ENCODE measurements at regions not wholly inside any gene's neighbourhood (a gene's known extent, or its start where the extent isn't known, plus 50 kb on each side); places are given as distances from the start of the nearest gene placed in this dataset.
A peak's percentile ranks its signal among the peaks of the same experiment; 100 is the strongest.
"Not testable (repeated sequence)": the region's sequence is repeated elsewhere in the genome, so short reads cannot be mapped to it uniquely, and the experiment has no call there.

GRCh38 chrX:89539150-89539549 is 382.6 kb upstream of the TGIF2LX start:
- DNase-seq (ENCODE audit: low read depth); H3K4me3 ChIP-seq (ENCODE audit: control insufficient read depth, low read depth, low read length): not testable (repeated sequence)

DNA sequence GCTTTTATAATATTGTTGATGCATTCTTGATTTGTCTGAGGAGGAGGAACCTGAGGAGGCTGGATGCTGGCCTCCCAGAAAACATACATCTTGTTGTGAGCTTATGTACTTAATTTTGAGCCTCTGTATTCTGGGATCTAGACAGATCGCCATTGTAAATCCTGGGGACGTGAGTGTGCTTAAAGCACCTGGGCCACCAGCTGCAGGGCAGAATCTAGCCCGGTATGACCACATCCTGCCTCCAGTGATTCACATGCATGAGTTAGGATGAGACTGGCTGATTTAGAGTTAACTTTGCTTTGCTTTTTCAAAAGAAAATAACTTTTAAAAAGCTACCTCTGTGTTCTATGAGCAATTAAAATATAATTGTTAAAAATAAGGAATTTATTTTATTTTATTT is 364.6 kb upstream of the TGIF2LX start:
- not testable (repeated sequence) for H3K4me3 ChIP-seq (ENCODE audit: control insufficient read depth, low read depth, low read length); DNase-seq (ENCODE audit: low read depth)

DNA sequence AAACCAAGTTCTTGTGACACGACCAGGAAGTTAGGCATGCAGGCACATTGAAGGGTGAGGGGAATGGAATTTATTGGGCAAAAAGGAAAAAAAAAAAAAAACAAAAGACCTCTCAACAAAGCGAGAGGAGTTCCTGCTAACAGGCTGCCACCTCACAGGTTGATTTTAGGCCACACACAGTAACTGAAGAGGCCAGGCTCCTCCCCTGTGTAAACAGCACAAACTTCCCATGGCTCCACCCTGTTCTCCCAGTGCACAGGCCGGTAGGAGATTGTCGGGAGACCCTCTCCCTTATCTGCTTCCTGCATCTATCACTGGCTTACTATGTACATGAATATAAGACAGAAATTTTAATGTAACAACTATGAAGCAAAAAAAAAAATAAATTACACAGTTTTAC is 359.6 kb upstream of the TGIF2LX start:
- H3K4me3 ChIP-seq (ENCODE audit: control insufficient read depth, low read depth, low read length); DNase-seq (ENCODE audit: low read depth): not testable (repeated sequence)

GRCh38 chrX:89563107-89563506 is 358.6 kb upstream of the TGIF2LX start:
- not testable (repeated sequence) for H3K4me3 ChIP-seq (ENCODE audit: control insufficient read depth, low read depth, low read length); DNase-seq (ENCODE audit: low read depth)

- not testable (repeated sequence) for H3K4me3 ChIP-seq (ENCODE audit: control insufficient read depth, low read depth, low read length); DNase-seq (ENCODE audit: low read depth)
Measured at GRCh38 chrX:89567787-89568186, 353.9 kb upstream of the TGIF2LX start.

DNA sequence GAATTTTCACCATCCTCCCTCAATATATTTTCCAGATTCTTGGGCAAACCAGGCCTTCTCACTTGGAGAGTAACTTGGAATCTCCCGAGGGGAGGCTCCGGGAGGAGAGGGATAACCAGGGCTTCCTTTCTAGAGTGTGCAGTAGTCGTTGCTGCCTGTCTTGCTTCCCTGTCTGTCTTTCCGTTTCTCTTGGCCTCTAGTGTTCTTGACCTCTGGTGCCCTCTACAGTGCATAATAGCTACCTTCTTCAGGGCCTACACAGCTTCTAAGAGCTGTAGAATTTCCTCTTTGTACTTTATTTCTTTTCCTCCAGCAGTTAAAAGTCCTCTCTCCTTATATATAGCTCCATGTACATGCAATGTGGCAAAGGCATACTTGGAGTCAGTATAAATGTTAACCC is 339.8 kb upstream of the TGIF2LX start:
- H3K4me3 ChIP-seq (ENCODE audit: control insufficient read depth, low read depth, low read length); DNase-seq (ENCODE audit: low read depth): not testable (repeated sequence)

DNA sequence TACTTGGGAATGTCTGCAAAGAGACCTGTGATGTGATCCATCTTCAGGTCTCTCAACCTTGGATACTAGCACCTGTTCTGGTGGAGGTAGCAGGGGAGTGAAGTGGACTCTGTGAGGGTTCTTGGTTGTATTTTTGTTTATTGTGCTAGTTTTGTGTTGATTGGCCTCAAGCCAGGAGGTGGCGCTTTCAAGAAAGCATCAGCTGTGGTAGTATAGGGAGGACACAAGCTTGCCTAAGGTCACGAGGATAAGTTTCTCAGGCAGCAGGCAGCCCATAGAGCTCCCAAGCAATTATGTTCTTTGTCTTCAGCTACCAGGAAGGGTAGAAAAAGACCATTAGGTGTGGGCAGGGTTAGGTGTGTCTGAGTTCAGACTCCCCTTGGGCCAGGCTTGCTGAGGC is 289.9 kb upstream of the TGIF2LX start:
- not testable (repeated sequence) for DNase-seq (ENCODE audit: low read depth); H3K4me3 ChIP-seq (ENCODE audit: control insufficient read depth, low read depth, low read length)

- DNase-seq (ENCODE audit: low read depth); H3K4me3 ChIP-seq (ENCODE audit: control insufficient read depth, low read depth, low read length): not testable (repeated sequence)
Measured at GRCh38 chrX:89635887-89636286, 285.8 kb upstream of the TGIF2LX start.

- DNase-seq (ENCODE audit: low read depth); H3K4me3 ChIP-seq (ENCODE audit: control insufficient read depth, low read depth, low read length): not testable (repeated sequence)
Measured at GRCh38 chrX:89658662-89659061, 263.0 kb upstream of the TGIF2LX start.

DNA sequence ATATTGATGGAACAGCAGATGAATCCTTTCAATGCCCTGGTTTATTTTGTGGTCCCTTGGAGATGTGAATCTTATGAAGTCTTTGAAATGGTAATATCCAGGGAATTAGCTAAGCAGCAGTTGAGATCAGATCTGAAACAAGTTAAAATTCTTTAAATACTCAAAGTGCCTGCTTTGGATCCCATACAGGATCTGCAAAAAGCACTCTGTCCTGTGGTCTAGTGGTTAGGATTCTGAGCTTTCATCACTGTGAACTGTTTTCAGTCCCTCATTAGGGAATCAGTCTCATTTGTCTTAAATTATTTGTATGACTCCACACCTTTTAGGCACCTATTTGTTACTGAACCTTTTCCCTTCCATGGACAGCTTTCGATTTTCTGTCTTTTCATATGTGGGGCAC is 215.2 kb upstream of the TGIF2LX start:
- not testable (repeated sequence) for H3K4me3 ChIP-seq (ENCODE audit: control insufficient read depth, low read depth, low read length); DNase-seq (ENCODE audit: low read depth)

- DNase-seq (ENCODE audit: low read depth); H3K4me3 ChIP-seq (ENCODE audit: control insufficient read depth, low read depth, low read length): not testable (repeated sequence)
Measured at GRCh38 chrX:89707363-89707927, 214.3 kb upstream of the TGIF2LX start.

- not testable (repeated sequence) for H3K4me3 ChIP-seq (ENCODE audit: control insufficient read depth, low read depth, low read length); DNase-seq (ENCODE audit: low read depth)
Measured at GRCh38 chrX:89734367-89734766, 187.3 kb upstream of the TGIF2LX start.

GRCh38 chrX:89756466-89756865 is 165.2 kb upstream of the TGIF2LX start:
- not testable (repeated sequence) for H3K4me3 ChIP-seq (ENCODE audit: control insufficient read depth, low read depth, low read length); DNase-seq (ENCODE audit: low read depth)

- peak; percentile 38 for TF ChIP-seq CTCF (IDR thresholded peaks at IDR 0.05; ENCODE audit: control insufficient read depth, insufficient read depth, low read depth, low read length, missing control alignments)
- H3K4me3 ChIP-seq (ENCODE audit: control insufficient read depth, low read depth, low read length); DNase-seq (ENCODE audit: low read depth): not testable (repeated sequence)
Measured at GRCh38 chrX:89757767-89758166, 163.9 kb upstream of the TGIF2LX start.

GRCh38 chrX:89759076-89759685 is 162.5 kb upstream of the TGIF2LX start:
- H3K4me3 ChIP-seq (ENCODE audit: control insufficient read depth, low read depth, low read length); DNase-seq (ENCODE audit: low read depth): not testable (repeated sequence)

GRCh38 chrX:89771639-89772038 is 150.1 kb upstream of the TGIF2LX start:
- H3K4me3 ChIP-seq (ENCODE audit: control insufficient read depth, low read depth, low read length): not testable (repeated sequence)

DNA sequence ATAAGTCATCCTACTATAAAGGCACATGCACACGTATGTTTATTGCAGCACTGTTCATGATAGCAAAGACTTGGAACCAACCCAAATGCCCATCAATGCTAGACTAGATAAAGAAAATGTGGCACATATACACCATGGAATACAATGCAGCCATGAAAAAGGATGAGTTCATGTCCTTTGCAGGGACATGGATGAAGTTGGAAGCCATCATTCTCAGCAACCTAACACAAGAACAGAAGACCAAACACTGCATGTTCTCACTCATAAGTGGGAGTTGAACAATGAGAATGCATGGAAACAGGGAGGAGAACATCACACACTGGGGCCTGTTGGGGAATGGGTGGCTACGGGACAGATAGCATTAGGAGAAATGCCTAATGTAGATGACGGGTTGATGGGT is 110.3 kb upstream of the TGIF2LX start:
- not testable (repeated sequence) for DNase-seq (ENCODE audit: low read depth); H3K4me3 ChIP-seq (ENCODE audit: control insufficient read depth, low read depth, low read length)

More at GRCh38 chrX:89771639-89772038, 150.1 kb upstream of the TGIF2LX start:
- DNase-seq (ENCODE audit: low read depth): not testable (repeated sequence)

- DNase-seq (ENCODE audit: low read depth); H3K4me3 ChIP-seq (ENCODE audit: control insufficient read depth, low read depth, low read length): not testable (repeated sequence)
Measured at GRCh38 chrX:89839723-89840122, 82.0 kb upstream of the TGIF2LX start.

Data from AG09309 (cell line).